ENCODE measurements at regions not wholly inside any gene's neighbourhood (a gene's known extent, or its start where the extent isn't known, plus 50 kb on each side); places are given as distances from the start of the nearest gene placed in this dataset.

DNA sequence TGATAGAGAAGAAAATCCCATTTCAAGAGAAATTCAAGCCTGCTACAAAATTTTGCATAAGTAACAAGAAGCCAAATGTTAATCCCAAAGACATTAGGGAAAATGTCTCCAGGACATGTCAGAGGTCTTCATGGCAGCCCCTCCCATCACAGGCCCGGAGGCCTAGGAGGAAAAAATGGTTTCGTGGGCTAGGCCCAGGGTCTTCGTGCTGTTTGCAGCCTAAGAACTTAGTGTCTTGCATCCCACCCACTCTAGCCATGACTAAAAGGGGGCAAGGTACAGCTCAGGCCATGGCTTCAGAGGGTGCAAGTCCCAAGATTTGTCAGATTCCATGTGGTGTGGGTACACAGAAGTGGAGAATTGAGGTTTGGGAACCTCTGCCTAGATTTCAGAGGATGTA, 57.8 kb upstream of the TAPT1 start:
- Histone ChIP-seq H3K4me3 (ENCODE audit: insufficient read length, low read depth) (no peak overlapping the region), H3K36me3 (ENCODE audit: insufficient read depth, insufficient read length, low read length) (no peaks in the 10 kb centered on the region), H3K9me3 (ENCODE audit: insufficient read depth, low read length) (peaks cover 40% of the 10 kb centered on the region), H3K4me1 (ENCODE audit: insufficient read depth, insufficient read length) (no peaks in the 10 kb centered on the region), H3K9ac (ENCODE audit: insufficient read length, low read depth) (no peak overlapping the region), H3K27me3 (ENCODE audit: insufficient read depth, insufficient read length) (no peaks in the 10 kb centered on the region)
- no peak for TF ChIP-seq SUZ12 (IDR thresholded peaks at IDR 0.05; ENCODE audit: extremely low read depth, insufficient read depth, insufficient read length)
- no peak for TF ChIP-seq ZNF274 (IDR thresholded peaks at IDR 0.05; ENCODE audit: low read depth, low read length)
- TF ChIP-seq YY1 (IDR thresholded peaks at IDR 0.05; ENCODE audit: insufficient read depth, insufficient read length), result no peak
- DNase-seq (ENCODE audit: low read depth, low spot score), result no peak

DNA sequence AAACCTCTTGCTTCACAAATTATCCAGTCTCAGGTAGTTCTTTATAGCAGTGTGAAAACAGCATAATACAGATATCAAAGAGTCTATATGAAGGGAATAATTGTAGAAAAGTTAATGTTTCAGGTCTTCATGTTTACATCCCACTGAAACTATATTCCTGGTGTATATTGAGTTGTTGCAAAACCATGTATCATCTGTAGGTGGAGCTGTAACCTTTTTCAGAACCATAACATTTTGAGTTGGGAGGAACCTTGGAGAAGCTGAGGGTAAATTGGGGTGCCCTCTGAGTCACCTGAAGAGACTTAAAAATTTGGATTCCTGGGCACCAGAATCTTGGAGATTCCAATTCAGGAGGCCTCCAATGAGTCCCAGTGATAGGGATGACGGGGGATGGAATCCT, 51.9 kb upstream of the TAPT1 start:
- no peak for DNase-seq (ENCODE audit: low read depth, low spot score)
- no peaks in the 10 kb centered on the region for H3K36me3 ChIP-seq (ENCODE audit: insufficient read depth, insufficient read length, low read length)
- no peaks in the 10 kb centered on the region for H3K4me1 ChIP-seq (ENCODE audit: insufficient read depth, insufficient read length)
- H3K9me3 ChIP-seq (ENCODE audit: insufficient read depth, low read length), result peaks cover 42% of the 10 kb centered on the region
- no peak overlapping the region for H3K9ac ChIP-seq (ENCODE audit: insufficient read length, low read depth)
- no peaks in the 10 kb centered on the region for H3K27me3 ChIP-seq (ENCODE audit: insufficient read depth, insufficient read length)
- no peak overlapping the region for H3K4me3 ChIP-seq (ENCODE audit: insufficient read length, low read depth)
- TF ChIP-seq YY1 (IDR thresholded peaks at IDR 0.05; ENCODE audit: insufficient read depth, insufficient read length) (no peak), SUZ12 (IDR thresholded peaks at IDR 0.05; ENCODE audit: extremely low read depth, insufficient read depth, insufficient read length) (no peak), ZNF274 (IDR thresholded peaks at IDR 0.05; ENCODE audit: low read depth, low read length) (no peak)
